HepG2 (cell line): ENCODE measurements at regions not wholly inside any gene's neighbourhood (a gene's known extent, or its start where the extent isn't known, plus 50 kb on each side); places are given as distances from the start of the nearest gene placed in this dataset.

Experiments used
- CHD2 ChIP-seq: IDR thresholded peaks from 2 replicates; pipeline ENCODE4 v1.6.1; 2011; ENCODE audit warnings: low read depth, low read length, improper control_type of control experiment
- CTCF ChIP-seq: sonication (generic); formaldehyde crosslinking; IDR thresholded peaks from 2 replicates; pipeline ENCODE4 v1.5.0; 2020; ENCODE audit warnings: mild to moderate bottlenecking, missing genetic modification reagents, moderate library complexity
- FOSL2 ChIP-seq: sonication (generic); formaldehyde crosslinking; IDR thresholded peaks from 2 replicates; pipeline ENCODE4 v1.4.0; 2020; ENCODE audit warnings: missing genetic modification reagents
- ZNF691 ChIP-seq: sonication (generic); formaldehyde crosslinking; IDR thresholded peaks from 2 replicates; pipeline ENCODE4 v1.4.0; 2020; ENCODE audit warnings: missing genetic modification reagents, low read depth, mild to moderate bottlenecking, borderline replicate concordance

- TF ChIP-seq CHD2 (no peak), CTCF (no peak), FOSL2 (CRISPR knock-in tag) (no peak), ZNF691 (CRISPR knock-in tag) (no peak)
These were observed 397.5 kb downstream of the ETS1 start for GRCh38 chr11:128189823-128190222.
